Esophagus muscularis mucosa (tissue), 4 donors: ENCODE measurements at regions not wholly inside any gene's neighbourhood (a gene's known extent, or its start where the extent isn't known, plus 50 kb on each side); places are given as distances from the start of the nearest gene placed in this dataset.

ENCODE experiments used
- CTCF ChIP-seq, 3 experiments: fragments of 200-600 bp in 2 of 3; fragments of 450-650 bp in 1 of 3; sonication (generic) in 2 of 3; IDR thresholded peaks; one replicate each; pipeline ENCODE4 v1.5.1; 2017 to 2019; ENCODE audit warnings: antibody characterized with exemption in 3 of 3, mild to moderate bottlenecking in 2 of 3, moderate library complexity in 1 of 3
- EP300 ChIP-seq: sonication (generic); formaldehyde crosslinking; IDR thresholded peaks from one replicate; pipeline ENCODE4 v1.6.1; 2017; ENCODE audit warnings: antibody characterized with exemption
- POLR2A ChIP-seq: fragments of 450-650 bp; IDR thresholded peaks from one replicate; pipeline ENCODE4 v1.6.1; 2017; ENCODE audit warnings: antibody characterized with exemption, moderate library complexity, mild to moderate bottlenecking, low read depth
- POLR2AphosphoS5 ChIP-seq, 2 donors: sonication (generic); formaldehyde crosslinking; IDR thresholded peaks; one replicate each; pipeline ENCODE4 v1.6.1; 2017; ENCODE audit warnings: antibody characterized with exemption in 2 of 2

- TF ChIP-seq POLR2A (no peak), CTCF (IDR thresholded peaks at IDR 0.05) (no peak), POLR2AphosphoS5 (IDR thresholded peaks at IDR 0.05) (no peak), EP300 (no peak)
Measured at GRCh38 chr1:194296201-194296600, 1109.8 kb upstream of the B3GALT2 start.
